NK-92 treated with Interleukin-12 subunit alpha and Interleukin-12 subunit beta, amount 100 ng/mL, for 24 hours (cell line): ENCODE measurements at regions not wholly inside any gene's neighbourhood (a gene's known extent, or its start where the extent isn't known, plus 50 kb on each side); places are given as distances from the start of the nearest gene placed in this dataset.
"Not testable (repeated sequence)": the region's sequence is repeated elsewhere in the genome, so short reads cannot be mapped to it uniquely, and the experiment has no call there.

Source experiments
- DNase-seq: peaks from one replicate; lab custom pipeline; 2025; lab: John Stamatoyannopoulos, UW

DNA sequence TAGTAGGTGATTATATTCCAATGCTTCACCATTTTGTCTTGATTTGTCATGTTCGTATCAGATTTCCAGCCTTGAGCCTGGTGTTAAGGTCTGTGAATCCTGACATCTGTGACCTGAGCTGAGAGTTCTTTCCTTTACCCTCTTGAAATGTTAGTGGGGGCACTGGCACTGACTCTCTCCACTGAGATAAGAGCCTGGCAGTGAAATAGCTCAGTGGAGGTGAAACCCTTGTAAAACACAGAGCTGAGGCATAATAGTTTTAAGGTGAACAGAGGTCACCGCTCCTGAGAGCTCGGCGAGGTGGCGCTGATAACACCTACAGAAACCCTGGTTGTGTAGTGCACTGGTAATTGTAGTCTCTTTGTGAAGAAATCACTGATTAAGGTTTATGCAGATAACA, 748.2 kb downstream of the DIAPH3 start:
- DNase-seq: no peak

DNA sequence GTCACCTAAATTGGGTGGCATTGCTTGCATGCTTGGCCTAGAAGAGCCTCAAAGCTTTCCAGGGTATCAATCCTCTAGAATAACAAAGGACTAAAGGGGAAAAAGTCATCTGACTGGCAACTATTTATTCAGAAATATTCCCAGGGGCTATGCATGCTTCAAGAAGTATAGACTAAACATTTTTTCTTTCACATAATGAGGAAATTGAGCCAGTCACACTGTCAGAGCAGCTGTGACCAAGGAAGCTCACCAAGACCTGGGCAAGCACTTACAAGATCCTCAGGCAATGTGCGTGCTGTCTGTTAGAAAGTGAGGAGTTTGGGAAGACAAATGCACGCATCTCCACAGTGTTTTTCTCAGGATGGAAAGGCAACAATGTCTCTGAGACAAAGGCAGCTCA, 747.2 kb downstream of the DIAPH3 start:
- no peak for DNase-seq

DNA sequence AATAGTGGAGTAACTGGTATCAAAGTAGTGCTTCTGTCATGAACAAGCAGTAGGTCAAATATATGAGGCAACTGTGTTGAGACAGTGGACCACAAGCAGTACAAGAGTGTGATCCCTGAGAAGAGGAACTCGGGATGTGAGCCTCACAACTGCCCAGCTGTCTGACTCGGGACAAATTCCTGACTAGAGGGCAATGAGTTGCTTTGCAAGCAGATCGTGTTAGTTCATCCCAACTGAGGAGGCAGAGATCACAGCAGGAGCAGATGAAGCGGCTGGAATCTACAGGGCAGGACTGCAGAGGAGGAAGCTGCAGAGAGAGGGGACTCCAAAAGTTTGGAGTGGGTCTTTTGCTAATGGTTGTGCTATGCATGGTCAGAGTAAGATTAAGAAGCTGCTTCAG, 741.1 kb downstream of the DIAPH3 start:
- no peak for DNase-seq

DNA sequence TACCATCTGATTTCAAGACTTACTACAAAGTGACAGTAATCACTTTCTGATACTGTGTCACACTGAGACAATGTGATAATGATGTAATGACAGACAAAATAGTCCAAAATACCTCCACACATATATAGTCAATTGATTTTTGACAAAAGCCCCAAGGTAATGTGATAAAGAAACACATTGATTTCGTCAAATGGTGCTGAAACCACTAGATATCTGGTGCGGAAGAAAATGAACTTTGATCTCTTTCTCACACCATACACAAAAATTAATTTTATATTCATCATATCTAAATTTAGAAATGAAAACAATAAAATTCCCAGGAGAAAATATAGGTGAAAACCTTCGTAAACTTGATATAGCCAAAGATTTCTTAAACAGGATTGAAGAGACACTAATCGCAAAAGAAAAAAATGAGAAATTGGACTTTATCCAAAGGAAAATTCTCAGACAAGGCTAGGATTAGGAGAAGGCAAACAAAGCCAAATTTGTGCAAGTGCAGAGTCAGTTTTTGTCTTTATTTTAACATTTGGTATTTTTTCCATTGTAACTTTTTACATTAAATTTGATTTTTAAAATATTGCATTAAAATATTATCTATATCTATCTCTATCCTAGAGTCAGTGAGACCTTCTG, 739.9 kb downstream of the DIAPH3 start:
- no peak for DNase-seq

DNA sequence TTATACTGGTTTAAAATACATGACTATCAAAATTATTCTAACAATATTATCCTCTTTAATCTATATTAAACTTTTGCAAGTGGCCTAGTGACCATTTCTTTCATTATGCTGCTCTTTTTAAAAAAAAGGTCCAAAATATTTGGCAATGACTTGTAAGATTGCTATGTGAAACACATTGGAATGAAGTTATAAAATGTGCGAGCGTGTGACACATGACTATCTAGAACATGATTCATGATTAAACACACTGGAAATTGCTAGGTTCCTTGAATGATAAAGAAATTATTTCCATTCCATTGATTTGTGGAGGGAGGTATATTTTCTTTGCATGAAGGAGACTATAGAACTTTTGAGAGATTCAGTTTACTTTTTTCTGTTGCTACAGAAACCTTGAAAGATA, 739.1 kb downstream of the DIAPH3 start:
- no peak for DNase-seq

DNA sequence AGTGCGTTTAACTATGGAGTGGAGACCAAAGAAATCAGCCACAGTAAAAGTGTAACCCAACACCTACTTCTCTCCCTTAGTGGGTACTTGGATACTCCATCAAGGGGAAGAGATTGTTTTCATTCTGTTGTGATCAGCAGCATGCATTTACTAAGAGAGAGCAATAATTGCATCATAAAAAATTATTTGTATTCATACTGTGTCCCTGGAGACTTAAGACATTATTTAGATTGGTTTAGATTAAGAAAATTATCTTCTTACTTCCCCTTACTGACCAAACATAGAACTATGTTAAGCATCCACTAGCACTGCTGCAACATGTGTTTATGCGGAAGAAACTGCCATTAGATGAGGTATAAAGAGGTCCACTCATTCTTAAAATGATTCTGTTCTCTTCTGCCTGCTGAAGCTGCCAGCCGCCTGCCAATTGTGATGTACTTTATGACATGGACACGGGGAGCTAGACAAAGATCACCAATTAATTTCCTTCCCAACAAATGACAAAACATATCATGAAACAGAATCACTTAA, 738.5 kb downstream of the DIAPH3 start:
- DNase-seq: no peak

DNA sequence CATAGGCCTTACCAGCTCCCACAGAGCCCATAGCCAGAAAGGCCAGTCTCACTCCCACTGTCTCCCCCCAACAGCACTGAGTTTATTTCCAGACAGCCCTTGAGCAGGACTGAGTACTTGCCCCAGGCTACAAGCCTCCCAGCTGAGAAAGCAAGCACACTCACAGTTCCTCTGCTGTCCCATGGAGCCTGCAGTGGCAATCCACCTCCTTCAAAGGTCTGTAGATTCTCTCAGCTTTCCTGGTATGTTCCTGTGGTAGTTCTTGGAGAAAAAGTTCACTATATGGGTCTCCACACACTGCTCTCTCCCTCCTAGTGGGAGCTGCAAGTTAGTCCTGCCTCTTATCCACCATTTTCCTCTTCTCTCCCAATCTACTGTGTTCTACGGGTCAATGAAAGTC, 728.7 kb downstream of the DIAPH3 start:
- DNase-seq: no peak

DNA sequence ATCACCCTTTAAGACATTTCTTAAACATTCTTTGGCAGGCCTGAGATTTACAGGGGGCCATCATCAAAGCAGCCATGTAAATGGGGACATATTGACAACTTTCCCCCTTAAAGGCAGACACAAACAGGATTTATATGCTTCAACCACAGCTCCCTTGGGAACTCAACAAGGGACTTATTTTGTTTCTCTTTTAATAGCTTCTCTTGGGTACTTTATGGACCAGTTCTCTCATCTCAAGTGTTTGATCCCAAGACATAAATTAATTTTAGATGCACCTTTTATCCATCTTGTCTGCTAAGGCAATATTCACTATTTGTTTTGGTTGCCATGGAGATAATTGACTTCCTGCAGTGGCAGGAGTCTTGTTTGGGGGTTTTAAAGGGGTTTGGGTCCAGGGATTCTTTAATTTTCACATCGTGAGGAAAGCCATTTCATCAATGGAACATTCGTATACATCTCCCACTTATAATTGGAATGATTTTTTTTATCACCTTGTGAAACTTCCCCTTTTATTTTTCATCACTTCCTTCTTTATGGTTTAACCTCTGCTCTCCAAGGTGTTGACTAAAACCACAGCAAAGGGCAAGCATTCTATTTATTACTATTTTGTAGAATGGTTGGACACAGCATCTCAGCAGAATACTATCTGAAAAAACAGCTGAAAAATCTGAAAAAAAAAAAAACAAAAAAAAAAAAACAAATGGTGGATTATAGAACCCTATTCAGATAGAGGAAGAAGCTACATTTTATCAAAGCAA, 726.0 kb downstream of the DIAPH3 start:
- DNase-seq: no peak

DNA sequence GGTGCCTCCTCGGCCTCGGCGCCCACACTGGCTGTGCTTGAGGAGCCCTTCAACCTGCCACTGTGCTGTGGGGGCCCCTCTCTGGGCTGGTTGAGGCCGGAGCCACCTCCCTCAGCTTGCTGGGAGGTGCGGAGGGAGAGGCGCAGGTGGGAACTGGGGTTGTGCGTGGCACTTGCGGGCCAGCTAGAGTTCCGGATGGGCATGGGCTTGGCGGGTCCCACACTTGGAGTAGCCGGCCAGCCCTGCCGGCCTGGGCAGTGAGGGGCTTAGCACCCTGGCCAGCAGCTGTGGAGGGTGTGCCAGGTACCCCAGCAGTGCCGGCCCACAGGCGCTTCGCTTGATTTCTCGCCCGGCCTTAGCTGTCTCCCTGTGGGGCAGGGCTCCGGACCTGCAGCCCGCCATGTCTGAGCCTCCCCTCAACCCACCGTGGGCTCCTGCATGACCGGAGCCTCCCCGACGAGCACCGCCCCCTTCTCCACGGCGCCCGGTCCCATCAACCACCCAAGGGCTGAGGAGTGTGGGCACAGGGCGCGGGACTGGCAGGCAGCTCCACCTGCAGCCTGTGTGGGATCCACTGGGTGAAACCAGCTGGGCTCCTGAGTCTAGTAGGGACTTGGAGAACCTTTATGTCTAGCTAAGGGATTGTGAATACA, 723.8 kb downstream of the DIAPH3 start:
- DNase-seq: no peak

DNA sequence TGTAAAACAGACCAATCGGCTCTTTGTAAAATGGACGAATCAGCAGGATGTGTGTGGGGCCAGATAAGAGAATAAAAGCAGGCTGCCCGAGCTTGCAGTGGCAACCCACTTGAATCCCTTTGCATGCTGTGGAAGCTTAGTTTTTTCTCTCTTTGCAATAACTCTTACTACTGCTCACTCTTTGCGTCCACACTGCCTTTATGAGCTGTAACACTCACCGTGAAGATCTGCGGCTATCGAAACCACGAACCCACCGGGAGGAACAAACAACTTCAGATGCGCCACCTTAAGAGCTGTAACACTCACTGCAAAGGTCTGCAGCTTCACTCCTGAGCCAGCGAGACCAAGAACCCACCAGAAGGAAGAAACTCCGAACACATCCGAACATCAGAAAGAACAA, 722.7 kb downstream of the DIAPH3 start:
- DNase-seq: not testable (repeated sequence)

DNA sequence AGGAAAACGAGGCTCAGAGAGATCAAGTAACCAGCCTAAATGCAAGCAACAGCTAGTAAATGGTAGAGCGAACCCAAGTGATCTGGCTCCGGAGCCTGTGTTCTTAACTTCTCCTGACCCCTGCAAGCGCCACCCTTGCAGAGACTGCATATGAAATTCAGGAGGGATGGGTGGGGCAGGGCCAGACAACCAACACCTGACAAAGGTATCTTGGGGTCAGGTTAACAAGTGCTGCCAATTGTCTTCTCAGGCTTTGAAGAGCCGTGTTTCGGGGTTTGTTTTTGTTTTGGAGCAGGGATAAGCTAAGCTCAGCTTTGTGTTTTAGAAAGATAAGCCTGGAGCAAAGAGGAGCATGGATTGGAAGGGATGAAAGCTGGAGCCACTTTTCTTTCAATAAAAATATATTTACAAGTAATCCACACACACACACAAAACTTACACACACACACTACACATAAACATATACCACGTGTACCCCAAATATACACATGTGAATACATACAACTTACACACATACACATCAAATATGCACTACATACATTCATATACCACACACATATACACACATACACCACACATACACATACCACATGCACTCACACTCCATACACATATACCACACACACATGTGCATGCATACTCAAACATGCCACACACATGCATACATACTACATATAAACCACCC, 722.0 kb downstream of the DIAPH3 start:
- DNase-seq: no peak

DNA sequence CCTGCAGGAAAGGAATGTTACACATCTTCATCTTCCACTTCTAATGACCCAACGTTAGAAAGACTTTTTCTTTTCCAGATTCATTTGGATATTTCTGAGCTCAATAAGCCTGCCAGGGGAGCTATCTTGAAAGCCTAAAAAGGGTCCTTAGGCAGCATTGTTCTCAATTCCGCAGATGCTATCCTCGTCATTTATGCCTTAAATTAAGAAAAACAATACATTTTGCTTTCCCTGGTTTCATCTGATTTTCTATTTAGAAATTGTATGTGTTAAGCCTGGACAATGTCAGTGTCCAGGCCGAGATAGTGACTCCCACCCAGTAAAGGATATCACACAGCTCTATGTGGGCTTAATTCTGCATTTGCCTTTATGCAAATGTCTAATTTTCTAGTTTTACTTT, 721.3 kb downstream of the DIAPH3 start:
- no peak for DNase-seq

DNA sequence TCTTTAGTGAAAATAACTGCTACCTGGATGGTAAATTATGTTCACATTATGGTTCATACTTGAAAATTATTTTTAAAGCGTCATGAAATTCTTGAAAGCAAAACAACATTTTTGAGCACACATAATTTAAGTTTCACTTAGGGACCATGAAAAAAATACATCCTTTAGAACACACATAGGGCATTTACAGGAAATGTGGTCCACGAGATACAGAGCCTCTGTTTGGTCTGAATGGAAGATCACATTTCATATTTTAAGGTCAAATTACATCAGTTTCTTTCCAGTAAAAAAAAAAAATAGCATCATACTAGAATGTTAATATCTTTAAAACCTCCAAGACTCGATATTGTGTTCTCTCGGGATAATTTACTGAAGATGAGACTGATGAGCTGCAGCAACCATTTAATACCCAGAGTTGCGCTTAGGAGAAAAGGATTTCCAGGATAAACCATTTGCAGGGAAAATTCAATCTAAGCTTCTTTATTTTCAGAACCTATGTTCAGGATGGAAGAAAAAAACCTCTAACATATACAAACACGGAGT, 720.7 kb downstream of the DIAPH3 start:
- DNase-seq: no peak

DNA sequence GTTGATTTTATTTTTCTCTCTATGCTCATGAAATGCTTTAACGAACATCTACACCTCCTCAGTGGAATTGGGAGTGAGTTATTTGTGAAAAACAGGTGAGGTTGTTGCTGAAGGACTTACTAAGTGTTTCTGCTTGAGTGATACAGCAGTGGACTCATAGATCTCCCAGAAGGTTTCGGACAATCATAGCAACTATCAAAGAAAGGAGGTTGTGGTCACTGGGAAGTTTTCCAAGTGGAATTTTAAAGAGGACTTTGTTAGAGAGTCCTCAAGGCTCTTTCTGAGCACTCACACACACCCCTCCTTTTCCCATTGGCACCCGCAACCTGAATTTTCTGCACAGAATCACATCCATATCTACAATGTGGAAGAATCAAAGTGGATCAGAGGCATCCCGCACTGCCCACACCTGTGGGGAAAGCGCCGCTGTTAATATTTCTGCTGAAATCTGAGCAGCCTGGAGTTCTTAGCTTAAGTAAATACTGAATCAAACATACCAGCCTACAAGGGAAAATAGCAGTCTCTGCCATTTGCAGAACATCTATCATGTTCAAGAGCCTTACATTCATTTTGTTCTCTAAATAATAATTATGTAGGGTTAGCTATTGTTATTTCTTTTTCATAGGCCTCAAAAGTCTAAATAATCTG, 719.4 kb downstream of the DIAPH3 start:
- DNase-seq: no peak

DNA sequence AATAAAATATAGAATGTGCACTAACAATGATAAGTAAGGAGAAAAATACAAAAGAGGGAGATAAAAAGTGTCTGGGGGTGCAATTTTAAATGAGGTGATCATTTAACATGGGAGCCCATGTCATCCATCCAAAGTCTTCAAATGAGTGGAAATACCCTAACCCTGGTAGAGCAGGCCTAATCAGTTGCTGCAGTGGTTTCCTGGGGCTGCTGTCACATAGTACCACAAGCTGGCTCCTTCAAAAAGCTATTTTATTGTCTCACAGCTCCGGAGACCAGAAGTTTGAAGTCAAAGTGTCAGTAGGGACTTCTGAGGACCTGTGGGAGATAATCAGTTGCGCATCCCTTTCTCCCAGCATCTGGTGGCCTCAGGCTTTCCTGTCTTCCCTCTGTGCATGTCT, 717.9 kb downstream of the DIAPH3 start:
- no peak for DNase-seq

DNA sequence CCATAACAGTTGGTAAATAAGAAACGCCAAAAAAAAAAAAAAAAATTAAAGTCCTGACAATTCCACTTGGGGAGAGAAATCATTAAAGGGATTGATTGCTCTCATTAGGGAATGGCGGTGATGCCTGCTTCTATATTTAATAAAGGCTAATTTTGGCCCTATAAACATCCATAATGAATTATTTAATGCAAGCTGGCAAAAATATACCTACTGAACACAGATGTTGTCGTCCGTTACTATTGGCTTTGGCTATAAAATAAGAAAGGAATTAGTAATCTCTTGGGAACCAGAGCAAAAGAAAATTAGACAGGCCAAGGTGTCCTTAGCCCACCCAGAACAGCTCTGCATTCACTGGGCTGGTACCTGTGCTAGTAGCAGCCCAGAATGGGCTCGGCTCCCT, 717.3 kb downstream of the DIAPH3 start:
- DNase-seq: no peak

DNA sequence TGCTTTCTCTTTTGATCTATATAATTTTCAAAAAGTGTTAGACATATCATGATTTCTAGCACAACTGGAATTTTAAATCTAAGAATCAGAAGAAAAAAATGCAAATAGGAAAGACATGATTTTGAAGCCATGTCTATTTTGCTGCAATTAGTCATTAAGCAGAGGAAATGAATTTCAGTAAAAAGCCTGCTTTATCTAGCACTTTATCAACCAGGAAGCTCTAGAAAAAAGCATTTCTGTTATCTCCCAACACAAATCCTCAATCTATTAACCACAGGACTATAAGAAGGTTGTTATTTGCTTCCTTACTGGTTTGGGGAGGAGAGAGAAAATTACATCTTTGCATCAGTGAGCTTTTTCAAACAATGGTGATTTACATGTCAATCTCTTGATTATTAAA, 716.7 kb downstream of the DIAPH3 start:
- DNase-seq: no peak

DNA sequence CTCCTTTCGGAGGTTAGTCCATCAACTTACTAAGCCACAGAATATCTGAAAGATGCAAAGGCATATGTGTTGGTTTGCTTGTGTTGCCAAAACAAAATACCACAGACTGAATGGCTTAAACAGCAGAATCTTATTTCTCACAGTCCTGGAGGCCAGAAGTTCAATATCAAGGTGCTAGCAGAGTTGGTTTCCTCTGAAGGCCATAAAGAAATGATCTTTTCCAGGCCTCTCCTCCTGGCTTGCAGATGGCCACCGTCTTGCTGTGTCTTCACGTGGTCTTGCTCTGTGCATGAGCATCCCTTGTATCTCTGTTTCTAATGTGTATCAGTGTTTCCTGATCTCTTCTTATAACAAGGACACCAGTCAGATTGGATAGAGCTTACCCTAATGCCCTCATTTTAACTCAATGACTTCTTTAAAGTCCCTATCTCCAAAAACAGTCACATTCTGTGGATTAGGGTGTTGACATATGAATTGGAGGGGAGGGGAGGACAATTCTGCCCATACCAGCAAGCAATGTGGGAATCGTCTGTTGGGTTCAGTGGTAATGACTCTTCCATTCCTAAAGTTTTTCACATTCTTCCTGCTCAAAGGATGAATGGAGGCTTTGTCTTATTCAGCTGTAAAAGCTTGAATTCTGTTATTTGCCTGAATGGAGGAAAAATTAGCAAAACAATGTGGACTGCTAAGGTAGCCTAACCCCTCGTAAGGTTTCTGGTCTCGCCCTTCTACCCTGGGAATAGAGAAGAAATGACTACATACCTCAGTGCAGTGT, 715.7 kb downstream of the DIAPH3 start:
- no peak for DNase-seq

DNA sequence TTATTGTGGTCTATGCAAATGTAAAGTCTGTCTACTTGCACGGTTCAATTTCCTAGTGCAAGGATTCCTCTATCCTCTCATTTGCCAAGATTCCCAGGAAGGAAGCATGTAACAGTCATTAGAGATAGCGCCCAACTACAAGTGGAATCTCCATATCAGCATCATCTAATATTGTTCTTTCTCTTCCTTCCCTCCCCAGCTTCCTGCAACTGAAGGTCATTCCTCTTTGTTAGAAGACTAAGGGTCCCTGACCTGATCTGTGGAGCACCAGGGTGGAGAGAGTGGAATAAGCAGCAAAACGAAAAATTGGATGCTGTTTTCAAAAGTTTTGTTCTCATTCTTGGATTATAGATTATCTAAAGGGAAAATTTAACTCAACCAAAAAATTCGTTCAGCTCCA, 714.0 kb downstream of the DIAPH3 start:
- no peak for DNase-seq

DNA sequence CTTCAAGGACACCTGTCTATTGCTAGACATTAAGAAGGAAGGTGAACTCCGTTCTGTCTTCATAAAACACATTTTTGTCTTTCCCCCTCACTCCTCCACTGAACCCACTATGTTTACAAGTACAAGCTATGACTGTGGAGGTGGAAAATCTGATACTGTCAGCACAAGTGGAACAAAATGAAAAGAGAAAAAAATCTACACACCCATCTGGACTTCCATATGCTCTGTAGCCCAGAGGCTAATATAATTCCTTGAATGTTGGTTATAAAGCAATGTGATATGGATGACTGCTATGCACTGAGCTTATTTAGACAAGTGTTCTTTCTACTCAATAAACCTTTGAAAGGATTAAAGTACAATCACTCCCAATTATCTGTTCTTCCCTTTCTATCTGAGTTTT, 713.5 kb downstream of the DIAPH3 start:
- DNase-seq: no peak

DNA sequence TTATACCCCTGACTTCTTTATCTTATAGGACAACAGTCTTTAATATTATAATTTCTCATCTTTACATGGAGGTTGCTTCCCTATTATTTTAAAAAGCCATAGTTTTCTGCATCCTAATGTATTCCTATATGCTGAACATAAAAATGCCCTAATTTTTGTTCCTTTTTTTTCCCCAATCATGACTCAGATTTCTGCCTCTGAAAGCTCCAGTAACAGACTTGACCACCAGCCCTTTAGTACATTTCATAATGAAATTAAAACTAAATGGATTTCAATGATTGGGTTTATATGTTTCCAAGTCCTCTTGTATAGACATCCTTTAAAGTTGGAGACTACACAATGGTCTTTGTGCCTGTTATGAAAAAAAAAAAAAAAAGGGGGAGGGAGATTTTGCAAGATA, 712.5 kb downstream of the DIAPH3 start:
- no peak for DNase-seq
